Gastroesophageal sphincter (tissue), 3 donors: ENCODE measurements at regions not wholly inside any gene's neighbourhood (a gene's known extent, or its start where the extent isn't known, plus 50 kb on each side); places are given as distances from the start of the nearest gene placed in this dataset.

Experiments
- CTCF ChIP-seq, 4 experiments: fragments of 200-600 bp in 2 of 4; fragments of 450-650 bp in 2 of 4; sonication (generic) in 1 of 4; IDR thresholded peaks; one replicate each; pipeline ENCODE4 v1.5.1; 2017 to 2019; ENCODE audit warnings: antibody characterized with exemption in 4 of 4, mild to moderate bottlenecking in 2 of 4, moderate library complexity in 2 of 4
- EP300 ChIP-seq: sonication (generic); formaldehyde crosslinking; IDR thresholded peaks from one replicate; pipeline ENCODE4 v1.6.1; 2017; ENCODE audit warnings: antibody characterized with exemption, mild to moderate bottlenecking
- POLR2A ChIP-seq, 2 donors: fragments of 450-650 bp; IDR thresholded peaks; one replicate each; pipeline ENCODE4 v1.6.1; 2017; ENCODE audit warnings: antibody characterized with exemption in 2 of 2, mild to moderate bottlenecking in 2 of 2, moderate library complexity in 1 of 2
- POLR2AphosphoS5 ChIP-seq: sonication (generic); formaldehyde crosslinking; IDR thresholded peaks from one replicate; pipeline ENCODE4 v1.6.1; 2017; ENCODE audit warnings: antibody characterized with exemption

GRCh38 chr11:104813532-104813931, 84.7 kb downstream of the CASP12 start:
- TF ChIP-seq CTCF (IDR thresholded peaks at IDR 0.05) = no peak
- TF ChIP-seq POLR2AphosphoS5 = no peak
- TF ChIP-seq EP300 = no peak
- no peak for TF ChIP-seq POLR2A (IDR thresholded peaks at IDR 0.05)
